Spleen (tissue), 11 donors: ENCODE measurements at regions not wholly inside any gene's neighbourhood (a gene's known extent, or its start where the extent isn't known, plus 50 kb on each side); places are given as distances from the start of the nearest gene placed in this dataset.

Experiments used
- DNase-seq: peaks from one replicate; pipeline ENCODE4 v3.0.0-alpha.2; 2020
- H3K27ac ChIP-seq, 8 donors: fragments of 200-600 bp; sonication (generic) in 7 of 8; 1 replicate in 4 of 8; 2 replicates in 4 of 8; pipeline versions ENCODE4 v1.5.0 to v1.8.0; 2016 to 2021; ENCODE audit warnings: inconsistent platforms in 4 of 8, mild to moderate bottlenecking in 4 of 8, moderate library complexity in 1 of 8
- H3K27me3 ChIP-seq, 7 donors: fragments of 200-600 bp; sonication (generic) in 6 of 7; replicated peaks in 1 of 7; 1 replicate in 4 of 7; 2 replicates in 3 of 7; pipeline versions ENCODE4 v1.5.0 to v1.8.0; 2016 to 2021; ENCODE audit warnings: inconsistent platforms in 3 of 7, mild to moderate bottlenecking in 1 of 7
- H3K36me3 ChIP-seq, 6 donors: fragments of 200-600 bp; sonication (generic) in 5 of 6; 1 replicate in 4 of 6; 2 replicates in 2 of 6; pipeline versions ENCODE4 v1.5.0 to v1.8.0; 2016 to 2021; ENCODE audit warnings: inconsistent platforms in 2 of 6
- H3K4me1 ChIP-seq, 6 donors: fragments of 200-600 bp; sonication (generic) in 5 of 6; 1 replicate in 3 of 6; 2 replicates in 3 of 6; pipeline versions ENCODE4 v1.5.0 to v1.8.0; 2016 to 2021; ENCODE audit warnings: inconsistent platforms in 3 of 6
- H3K4me3 ChIP-seq, 8 donors: fragments of 200-600 bp; sonication (generic) in 7 of 8; 1 replicate in 4 of 8; 2 replicates in 4 of 8; pipeline versions ENCODE4 v1.5.0 to v1.8.0; 2016 to 2021; ENCODE audit warnings: inconsistent platforms in 4 of 8, mild to moderate bottlenecking in 4 of 8, moderate library complexity in 2 of 8
- H3K9me3 ChIP-seq, 8 donors: fragments of 200-600 bp; sonication (generic) in 7 of 8; 1 replicate in 4 of 8; 2 replicates in 4 of 8; pipeline versions ENCODE4 v1.5.0 to v1.8.0; 2016 to 2021; ENCODE audit warnings: inconsistent platforms in 4 of 8
- CTCF ChIP-seq, 11 experiments: fragments of 200-600 bp in 7 of 11; fragments of 450-650 bp in 4 of 11; sonication (generic) in 4 of 11; IDR thresholded peaks in 8 of 11; conservative IDR thresholded peaks in 3 of 11; 1 replicate in 7 of 11; 2 replicates in 4 of 11; pipeline versions ENCODE4 v1.4.0 to v1.8.0; 2016 to 2021; ENCODE audit warnings: antibody characterized with exemption in 11 of 11, inconsistent platforms in 4 of 11, mild to moderate bottlenecking in 1 of 11
- POLR2A ChIP-seq, 3 donors: fragments of 450-650 bp; IDR thresholded peaks; one replicate each; pipeline ENCODE4 v1.5.1; 2017; ENCODE audit warnings: antibody characterized with exemption in 3 of 3, mild to moderate bottlenecking in 1 of 3
- POLR2AphosphoS5 ChIP-seq, 3 donors: sonication (generic); formaldehyde crosslinking; IDR thresholded peaks; one replicate each; pipeline ENCODE4 v1.5.1; 2017; ENCODE audit warnings: antibody characterized with exemption in 3 of 3
- WGBS, 5 donors: extraction: QIAGEN DNeasy Blood & Tissue Kit in 3 of 5; methylation state at CpG; one replicate each; pipeline versions ENCODE4 v1.1.5 to v1.1.7; 2013 to 2018; 5-methylcytosine and 5-hydroxymethylcytosine counted together
- intact Hi-C: fragments of 100-400 bp; cut with DNase I; formaldehyde crosslinking; loops from one replicate; pipeline ENCODE4 v1.15.0; 2023; ENCODE audit warnings: low total_unique reads
- donor health status: healthy with polysubstance abuse.
- donor health status: DM: no; HTN: no; CAD: no; lungs with moderate emphysema.
- donor health status: DM: no; HTN: no; CAD: no.
- donor health status: Bipolar disorder and iron deficiency.
- donor health status: healthy.
- donor health status: DM: no; HTN: no; CAD: no.
- donor health status: DM: yes; HTN: yes; CAD: no.

DNA sequence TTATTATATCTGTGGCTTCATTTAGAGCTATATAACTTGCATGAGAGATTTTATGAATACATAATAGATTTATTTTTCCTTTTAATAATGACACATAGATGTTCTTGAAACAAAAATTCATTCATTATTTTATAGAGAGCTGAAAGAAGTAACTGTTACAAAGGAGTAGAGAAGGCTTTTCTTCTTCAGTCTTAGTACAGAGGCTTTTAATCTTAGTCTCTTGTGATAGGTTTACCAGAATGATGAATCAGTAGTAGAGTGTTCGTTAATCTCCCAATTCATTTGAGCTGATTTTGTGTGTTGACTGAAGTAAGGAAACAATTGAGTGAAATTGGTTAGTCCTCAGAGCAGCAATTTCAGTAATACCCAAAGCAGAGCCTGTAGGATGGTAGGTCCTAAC is 1284.1 kb upstream of the ACO1 start:
- Histone ChIP-seq H3K27me3 (no peaks in the 10 kb centered on the region), H3K4me1 (no peaks in the 10 kb centered on the region), H3K36me3 (no peaks in the 10 kb centered on the region), H3K4me3 (no peak overlapping the region), H3K27ac (no peak overlapping the region), H3K9me3 (no peaks in the 10 kb centered on the region)
- intact Hi-C loops, result no loop called here
- no peak for DNase-seq
- 78 to 91% (median 86%) methylated on average over 1 of the region's 1 CpG for WGBS, 5 donors
- no peak for TF ChIP-seq POLR2AphosphoS5 (IDR thresholded peaks at IDR 0.05)

GRCh38 chr9:31103836-31104235 is 1280.6 kb upstream of the ACO1 start:
- DNase-seq, result no peak
- TF ChIP-seq CTCF (IDR thresholded peaks at IDR 0.05 in 8 of 11, conservative IDR thresholded peaks at IDR 0.05 in 3 of 11) (no peak), POLR2AphosphoS5 (IDR thresholded peaks at IDR 0.05) (no peak), POLR2A (IDR thresholded peaks at IDR 0.05) (no peak)
- intact Hi-C loops, result no loop called here
- no peaks in the 10 kb centered on the region for H3K36me3 ChIP-seq
- H3K9me3 ChIP-seq, result no peaks in the 10 kb centered on the region
- H3K27me3 ChIP-seq, result no peaks in the 10 kb centered on the region
- no peak overlapping the region for H3K27ac ChIP-seq
- H3K4me3 ChIP-seq, result no peak overlapping the region
- H3K4me1 ChIP-seq, result no peaks in the 10 kb centered on the region

GRCh38 chr9:31104249-31104648 is 1280.2 kb upstream of the ACO1 start:
- no peaks in the 10 kb centered on the region for H3K27me3 ChIP-seq
- DNase-seq, result no peak
- no peak overlapping the region for H3K27ac ChIP-seq
- no peak for TF ChIP-seq POLR2A (IDR thresholded peaks at IDR 0.05)
- TF ChIP-seq POLR2AphosphoS5 (IDR thresholded peaks at IDR 0.05), result no peak
- TF ChIP-seq CTCF (IDR thresholded peaks at IDR 0.05 in 8 of 11, conservative IDR thresholded peaks at IDR 0.05 in 3 of 11), result no peak
- H3K4me3 ChIP-seq, result no peak overlapping the region
- H3K9me3 ChIP-seq, result no peaks in the 10 kb centered on the region
- no peaks in the 10 kb centered on the region for H3K4me1 ChIP-seq
- no peaks in the 10 kb centered on the region for H3K36me3 ChIP-seq
- intact Hi-C loops, result no loop called here
- 60 to 65% (median 61%) methylated on average over 4 of the region's 4 CpGs for WGBS, 5 donors

DNA sequence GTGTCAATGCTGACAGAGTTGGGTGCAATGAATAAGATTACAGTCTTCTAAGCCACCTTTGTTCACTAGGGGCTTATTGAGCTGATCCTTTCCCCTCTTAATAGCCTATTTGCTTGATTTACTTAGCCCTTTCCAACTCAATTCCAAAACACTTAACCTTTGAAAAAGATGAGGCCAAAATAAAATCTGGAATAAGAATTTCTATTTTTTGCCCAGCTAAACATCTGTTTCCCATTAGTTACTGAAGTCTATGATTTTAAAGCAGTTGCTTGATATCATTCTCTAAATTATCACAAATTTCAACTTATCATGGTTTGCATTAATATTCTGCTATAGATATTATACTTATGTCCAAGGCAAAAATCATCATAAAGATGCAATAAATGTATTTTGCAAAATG is 1272.0 kb upstream of the ACO1 start:
- Histone ChIP-seq H3K4me3 (no peak overlapping the region), H3K27me3 (no peaks in the 10 kb centered on the region), H3K4me1 (no peaks in the 10 kb centered on the region), H3K36me3 (no peaks in the 10 kb centered on the region), H3K27ac (no peak overlapping the region), H3K9me3 (no peaks in the 10 kb centered on the region)
- TF ChIP-seq POLR2AphosphoS5 (IDR thresholded peaks at IDR 0.05), result no peak
- TF ChIP-seq POLR2A (IDR thresholded peaks at IDR 0.05), result no peak
- TF ChIP-seq CTCF (IDR thresholded peaks at IDR 0.05 in 8 of 11, conservative IDR thresholded peaks at IDR 0.05 in 3 of 11), result no peak
- intact Hi-C loops, result loop anchor here (10.0 kb wide), 1 partner anchor 1242 kb away; no protein-coding TSS in a partner anchor
- DNase-seq, result no peak

DNA sequence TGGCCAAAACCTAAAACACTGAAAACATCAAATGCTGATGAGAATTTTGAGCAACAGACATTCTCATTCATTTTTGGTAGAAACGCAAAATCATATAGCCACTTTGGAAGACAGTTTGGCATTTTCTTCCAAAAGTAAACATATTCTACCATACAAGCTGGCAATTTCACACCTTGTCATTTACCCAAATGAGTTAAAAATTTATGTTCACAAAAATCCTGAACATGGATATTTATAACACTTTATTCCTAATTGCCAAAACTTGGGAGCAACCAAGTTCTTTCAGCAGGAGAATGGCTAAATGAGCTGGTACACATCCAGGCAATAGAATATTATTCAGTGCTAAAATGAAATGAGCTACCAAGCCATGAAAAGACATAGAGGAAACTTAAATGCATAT is 1270.1 kb upstream of the ACO1 start:
- TF ChIP-seq CTCF (IDR thresholded peaks at IDR 0.05 in 8 of 11, conservative IDR thresholded peaks at IDR 0.05 in 3 of 11) (no peak), POLR2AphosphoS5 (IDR thresholded peaks at IDR 0.05) (no peak), POLR2A (IDR thresholded peaks at IDR 0.05) (no peak)

More for the DNA sequence above, 1270.1 kb upstream of the ACO1 start:
- H3K27me3 ChIP-seq, result no peaks in the 10 kb centered on the region
- no peaks in the 10 kb centered on the region for H3K36me3 ChIP-seq
- intact Hi-C loops, result loop anchor here (10.0 kb wide), 1 partner anchor 1240 kb away; no protein-coding TSS in a partner anchor
- no peak overlapping the region for H3K4me3 ChIP-seq
- H3K9me3 ChIP-seq, result no peaks in the 10 kb centered on the region
- 76 to 98% (median 80%) methylated on average over 1 of the region's 1 CpG for WGBS, 5 donors
- DNase-seq, result no peak
- H3K4me1 ChIP-seq, result no peaks in the 10 kb centered on the region
- H3K27ac ChIP-seq, result no peak overlapping the region
